ENCODE measurements at regions not wholly inside any gene's neighbourhood (a gene's known extent, or its start where the extent isn't known, plus 50 kb on each side); places are given as distances from the start of the nearest gene placed in this dataset.
A peak's percentile ranks its signal among the peaks of the same experiment; 100 is the strongest.

- no peak for DNase-seq
Observed at GRCh38 chr10:10830293-10830986, 187.2 kb upstream of the CELF2 start.

GRCh38 chr10:10831085-10831484 is 186.6 kb upstream of the CELF2 start:
- DNase-seq: peak; percentile 20

- DNase-seq: no peak
Observed at GRCh38 chr10:10833955-10834354, 183.7 kb upstream of the CELF2 start.

GRCh38 chr10:10844251-10844650 is 173.4 kb upstream of the CELF2 start:
- DNase-seq: no peak

- DNase-seq: no peak
Observed at GRCh38 chr10:10845185-10845584, 172.5 kb upstream of the CELF2 start.

- no peak for DNase-seq
Observed at GRCh38 chr10:10845826-10846503, 171.7 kb upstream of the CELF2 start.

- DNase-seq: no peak
Observed at GRCh38 chr10:10846504-10846900, 171.2 kb upstream of the CELF2 start.

GRCh38 chr10:10847387-10847786 is 170.3 kb upstream of the CELF2 start:
- no peak for DNase-seq

- DNase-seq: no peak
Observed at GRCh38 chr10:10848488-10849111, 169.1 kb upstream of the CELF2 start.

GRCh38 chr10:10849306-10849705 is 168.4 kb upstream of the CELF2 start:
- no peak for DNase-seq

- no peak for DNase-seq
Observed at GRCh38 chr10:10850214-10850613, 167.5 kb upstream of the CELF2 start.

- DNase-seq: no peak
Observed at GRCh38 chr10:10852464-10852863, 165.2 kb upstream of the CELF2 start.

- no peak for DNase-seq
Observed at GRCh38 chr10:10853954-10854353, 163.7 kb upstream of the CELF2 start.

- DNase-seq: no peak
Observed at GRCh38 chr10:10854725-10855124, 162.9 kb upstream of the CELF2 start.

GRCh38 chr10:10855151-10855581 is 162.5 kb upstream of the CELF2 start:
- DNase-seq: no peak

GRCh38 chr10:10860455-10860976 is 157.2 kb upstream of the CELF2 start:
- DNase-seq: no peak

GRCh38 chr10:10865303-10865702 is 152.4 kb upstream of the CELF2 start:
- DNase-seq: no peak

GRCh38 chr10:10865913-10866312 is 151.8 kb upstream of the CELF2 start:
- no peak for DNase-seq

- no peak for DNase-seq
Observed at GRCh38 chr10:10869592-10869991, 148.1 kb upstream of the CELF2 start.

- DNase-seq: peak; percentile 37
Observed at GRCh38 chr10:10870523-10871241, 147.0 kb upstream of the CELF2 start.

GRCh38 chr10:10871352-10871751 is 146.3 kb upstream of the CELF2 start:
- DNase-seq: no peak

GRCh38 chr10:10872035-10872673 is 145.5 kb upstream of the CELF2 start:
- DNase-seq: peak; percentile 47

- no peak for DNase-seq
Observed at GRCh38 chr10:10872764-10873163, 144.9 kb upstream of the CELF2 start.
